Suppressor macrophage treated with lipopolysaccharide for 1 hour (primary cell): ENCODE measurements at regions not wholly inside any gene's neighbourhood (a gene's known extent, or its start where the extent isn't known, plus 50 kb on each side); places are given as distances from the start of the nearest gene placed in this dataset.
"Not testable (repeated sequence)": the region's sequence is repeated elsewhere in the genome, so short reads cannot be mapped to it uniquely, and the experiment has no call there.

Experiments used
- DNase-seq, 3 donors: peaks; one replicate each; pipeline ENCODE4 v3.0.0-alpha.2; 2020 to 2022

DNA sequence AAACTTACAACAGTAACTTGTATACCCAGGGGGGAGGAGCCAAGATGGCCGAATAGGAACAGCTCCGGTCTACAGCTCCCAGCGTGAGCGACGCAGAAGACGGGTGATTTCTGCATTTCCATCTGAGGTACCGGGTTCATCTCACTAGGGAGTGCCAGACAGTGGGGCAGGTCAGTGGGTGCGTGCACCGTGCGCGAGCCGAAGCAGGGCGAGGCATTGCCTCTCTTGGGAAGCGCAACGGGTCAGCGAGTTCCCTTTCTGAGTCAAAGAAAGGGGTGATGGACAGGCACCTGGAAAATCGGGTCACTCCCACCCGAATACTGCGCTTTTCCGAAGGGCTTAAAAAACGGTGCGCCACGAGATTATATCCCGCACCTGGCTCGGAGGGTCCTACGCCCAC lies 278.8 kb downstream of the FAM47B start:
- not testable (repeated sequence) for DNase-seq

DNA sequence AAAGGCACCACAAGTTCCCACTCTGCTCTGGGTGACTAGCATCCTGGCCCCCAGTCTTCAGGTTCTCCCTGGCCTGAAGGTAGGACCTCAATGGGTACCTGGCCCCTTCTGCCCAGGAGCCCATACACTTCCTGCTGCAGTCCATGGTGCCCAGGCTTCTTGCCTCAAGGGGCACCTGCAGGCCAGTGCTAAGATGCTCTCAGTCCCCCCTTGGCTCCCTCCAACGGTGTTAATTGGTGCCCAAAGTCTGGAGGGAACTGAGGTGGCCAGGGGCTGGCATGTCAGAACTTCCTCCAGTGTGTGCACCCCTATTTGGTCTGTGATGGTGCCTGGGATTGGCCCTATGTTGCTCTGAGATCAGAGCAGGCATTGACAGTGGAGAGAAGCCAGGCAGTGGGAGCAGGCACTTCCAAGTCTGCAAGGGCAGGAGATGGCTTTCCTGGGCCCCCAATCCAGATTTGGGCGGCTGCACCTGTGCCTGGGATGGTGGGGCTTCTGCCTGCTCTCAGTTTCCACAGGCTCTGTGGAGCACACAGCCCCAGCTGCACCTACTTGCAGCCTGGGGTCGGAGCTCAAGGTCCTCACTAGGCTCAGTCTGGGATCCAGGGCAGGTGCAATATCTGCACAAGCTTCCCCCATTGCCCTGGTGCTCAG lies 301.6 kb downstream of the FAM47B start:
- no peak for DNase-seq

DNA sequence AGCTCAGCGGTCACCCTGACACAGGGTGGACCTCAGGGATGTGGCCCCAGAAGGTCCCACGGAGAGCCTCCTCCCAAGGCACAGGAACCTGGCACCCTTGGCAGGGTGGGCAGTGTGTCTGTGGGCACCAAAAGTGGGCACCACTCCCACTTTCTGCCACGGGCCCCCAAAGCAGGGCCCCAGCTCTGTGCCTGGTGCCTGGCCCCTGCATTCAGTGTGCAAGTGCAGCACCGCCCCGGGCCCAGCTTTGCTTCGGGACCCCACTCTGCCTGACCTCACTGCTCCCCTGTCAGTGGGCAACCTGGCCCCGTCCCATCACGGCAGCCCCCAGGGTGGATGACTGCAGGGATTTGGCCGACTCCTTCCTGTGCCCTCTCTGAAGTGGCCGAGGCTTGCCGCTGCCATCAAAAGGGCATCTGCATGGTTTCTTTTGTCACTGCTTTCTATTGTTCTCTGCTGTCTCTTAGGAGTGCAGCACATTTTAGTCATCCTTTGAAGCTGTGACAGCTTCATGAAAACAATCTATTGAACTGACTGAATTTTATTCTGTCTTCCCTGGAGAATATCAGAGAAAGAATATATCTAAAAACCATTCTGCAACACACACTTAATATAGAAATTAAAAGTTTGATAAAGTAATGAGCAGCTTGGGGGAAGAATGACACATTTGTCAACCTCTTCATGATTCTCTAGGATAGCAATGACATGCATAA lies 302.4 kb downstream of the FAM47B start:
- no peak for DNase-seq

GRCh38 chrX:35251226-35251625 lies 308.6 kb downstream of the FAM47B start:
- DNase-seq, result no peak

GRCh38 chrX:35276115-35276514 lies 333.5 kb downstream of the FAM47B start:
- no peak for DNase-seq

GRCh38 chrX:35285289-35285962 lies 342.8 kb downstream of the FAM47B start:
- no peak for DNase-seq

DNA sequence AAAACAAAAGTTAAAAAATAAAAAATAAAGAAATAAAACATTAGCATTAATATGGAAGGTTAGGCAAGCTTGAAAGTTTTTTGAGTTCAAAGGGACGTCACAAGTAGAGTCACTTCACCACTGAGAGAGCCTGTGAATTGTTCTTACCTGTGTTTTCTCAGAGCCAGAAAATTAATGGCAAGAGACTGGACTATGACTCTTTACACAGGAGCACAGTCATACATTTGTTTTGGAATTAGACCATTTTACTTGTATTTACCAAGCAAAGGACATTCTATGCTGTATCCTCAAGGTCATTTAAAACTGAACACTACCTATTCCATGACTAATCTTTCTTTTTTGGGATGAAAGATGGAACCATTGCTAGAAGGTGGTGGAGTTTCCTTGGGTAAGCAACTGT lies 346.1 kb downstream of the FAM47B start:
- DNase-seq, result no peak

- DNase-seq, result no peak
Observed at GRCh38 chrX:35289952-35290351, 347.4 kb downstream of the FAM47B start.

GRCh38 chrX:35291013-35291412 lies 348.4 kb downstream of the FAM47B start:
- DNase-seq, result no peak

GRCh38 chrX:35292522-35292921 lies 349.9 kb downstream of the FAM47B start:
- DNase-seq, result no peak

GRCh38 chrX:35305037-35305436 lies 362.4 kb downstream of the FAM47B start:
- DNase-seq, result not testable (repeated sequence)

GRCh38 chrX:35339796-35340195 lies 397.2 kb downstream of the FAM47B start:
- no peak for DNase-seq

GRCh38 chrX:35340465-35340864 lies 397.9 kb downstream of the FAM47B start:
- no peak for DNase-seq

DNA sequence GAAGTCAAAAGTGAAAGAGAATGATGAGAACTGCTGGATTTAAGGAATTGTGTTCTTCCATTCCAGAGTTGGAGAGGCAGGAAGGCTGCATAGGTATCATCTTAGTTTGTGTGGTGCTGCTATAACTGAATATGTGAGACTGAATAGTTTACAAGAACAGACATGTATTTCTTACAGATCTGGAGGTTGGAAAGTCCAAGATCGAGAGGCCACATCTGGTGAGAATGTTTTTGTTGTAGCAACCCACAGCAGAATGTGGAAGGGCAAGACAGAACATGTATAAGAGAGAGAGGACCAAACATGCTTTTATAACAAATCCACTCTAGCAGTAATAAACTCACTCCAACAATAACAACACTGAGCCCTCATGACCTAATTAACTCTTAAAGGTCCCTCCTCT lies 408.6 kb downstream of the FAM47B start:
- no peak for DNase-seq

DNA sequence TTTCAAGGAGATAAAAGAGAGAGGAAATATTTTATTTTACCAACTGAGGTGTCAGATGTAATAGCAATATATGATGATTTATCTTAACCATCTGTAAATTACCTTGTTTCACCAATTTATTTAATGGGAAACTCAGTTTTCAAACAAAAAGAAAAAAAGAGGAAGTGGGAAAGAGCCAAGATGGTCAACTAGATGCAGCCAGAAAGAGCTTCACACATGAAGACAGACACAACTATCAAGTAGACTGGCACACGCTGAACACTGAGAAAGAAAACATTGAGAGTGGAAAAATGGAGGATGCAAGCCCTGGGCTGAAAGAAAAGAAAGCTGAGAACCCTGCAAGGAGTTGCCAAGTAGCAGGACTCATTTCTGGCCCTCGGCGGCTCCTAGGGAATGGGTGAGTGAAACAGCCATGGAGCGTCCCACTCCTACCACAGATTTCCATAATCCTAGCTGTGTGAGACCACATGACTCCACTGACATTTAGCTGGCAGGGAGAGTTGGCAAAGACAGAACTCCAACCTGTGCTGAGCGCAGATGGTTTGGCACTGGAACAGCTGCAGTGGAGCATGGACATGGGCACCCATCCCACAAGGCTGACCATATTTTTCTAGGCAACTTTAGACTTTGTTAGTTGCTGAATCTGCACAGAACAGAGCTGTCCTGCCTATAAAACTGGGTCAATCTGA lies 409.3 kb downstream of the FAM47B start:
- no peak for DNase-seq

DNA sequence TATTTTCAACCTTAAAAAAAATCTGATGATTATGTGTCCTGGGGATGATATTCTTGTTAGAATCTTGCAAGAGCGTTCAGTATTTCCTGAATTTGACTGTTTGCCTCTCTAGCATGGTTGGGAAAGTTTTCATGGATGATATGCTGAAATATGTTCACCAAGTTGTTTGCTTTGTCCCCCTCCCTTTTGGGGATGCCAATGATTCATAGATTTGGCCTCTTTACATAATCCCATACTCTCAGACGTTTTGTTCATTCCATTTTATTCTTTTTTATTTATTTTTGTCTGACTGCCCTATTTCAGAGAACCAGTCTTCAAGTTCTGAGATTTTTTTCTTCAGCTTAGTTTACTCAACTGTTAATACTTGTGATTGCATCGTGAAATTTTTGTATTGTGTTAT lies 415.1 kb downstream of the FAM47B start:
- no peak for DNase-seq

DNA sequence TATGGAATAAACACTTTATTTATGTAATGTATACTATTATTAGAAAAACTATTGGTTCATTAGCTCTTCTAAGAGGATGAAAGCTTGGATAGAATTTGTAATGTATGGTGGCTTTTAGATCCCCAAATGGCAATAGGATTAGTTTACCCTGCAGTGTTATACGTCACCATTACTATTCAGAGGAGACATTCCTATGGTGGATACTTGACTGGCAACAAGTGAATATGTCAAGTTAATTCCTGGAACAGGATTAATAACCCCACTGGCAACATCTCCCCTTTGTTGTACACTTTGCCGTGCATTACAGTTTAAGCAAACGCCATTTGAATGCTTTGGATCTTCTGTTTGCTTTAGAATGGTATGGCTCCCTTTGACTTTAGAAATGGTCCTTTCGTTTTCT lies 420.3 kb downstream of the FAM47B start:
- no peak for DNase-seq

DNA sequence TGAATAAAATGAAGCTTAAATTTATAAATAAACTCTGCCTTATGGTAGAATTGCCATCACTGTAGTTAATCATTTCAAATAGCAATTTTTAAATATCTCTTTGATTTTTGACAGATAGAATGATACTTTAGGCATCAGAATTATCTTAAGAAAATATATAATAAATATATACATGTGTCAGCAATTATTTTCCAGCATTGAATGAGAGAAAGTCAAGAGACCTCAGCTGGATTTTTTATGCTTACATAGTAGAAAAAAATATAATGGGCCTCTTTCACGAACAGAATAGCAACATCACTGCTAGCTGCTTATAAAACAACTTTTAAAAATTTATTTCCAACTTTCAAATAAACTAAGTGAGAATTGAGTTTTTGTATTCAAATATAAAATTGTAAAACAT lies 424.0 kb upstream of the MAGEB16 start:
- DNase-seq, result no peak

DNA sequence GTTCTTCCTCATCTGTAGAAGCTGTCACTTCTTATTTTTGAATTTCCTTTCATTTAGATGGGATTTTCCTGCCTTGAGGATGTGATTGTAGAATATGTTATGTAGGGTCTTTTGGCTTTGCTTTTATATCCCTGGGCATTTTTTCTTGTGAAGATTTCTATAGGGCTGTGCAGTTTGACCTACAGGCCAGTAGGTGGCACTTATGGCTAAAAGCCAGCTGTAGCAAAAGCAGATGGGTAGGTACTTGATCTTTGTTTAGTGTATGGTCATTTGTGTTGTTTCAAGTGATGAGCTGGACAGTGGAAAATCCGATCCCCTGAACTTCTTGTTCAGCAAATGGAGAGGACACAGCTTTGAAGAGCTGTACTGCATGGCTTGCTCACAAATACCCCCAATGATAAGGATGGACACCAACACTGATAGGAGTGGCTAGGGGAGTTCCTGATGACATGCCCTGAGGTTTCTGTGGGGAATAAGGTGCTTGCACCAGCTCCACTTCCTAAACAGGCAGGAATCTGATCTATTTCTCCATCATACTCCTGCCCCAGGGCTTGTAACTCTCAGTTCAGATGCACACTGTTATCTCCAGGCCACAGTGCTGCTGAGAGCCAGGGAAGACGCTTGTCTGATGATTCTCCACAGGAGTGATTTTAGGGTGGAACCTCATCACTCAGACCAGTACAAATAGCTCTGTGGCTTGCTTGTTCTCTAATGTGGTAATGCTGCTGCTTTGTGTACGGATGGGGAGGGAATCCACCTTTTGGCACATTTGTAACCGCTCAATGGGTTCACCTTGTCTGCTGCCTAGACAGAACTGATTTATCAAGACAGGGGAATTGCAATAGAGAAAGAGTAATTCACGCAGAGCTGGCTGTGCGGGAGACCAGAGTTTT lies 417.1 kb upstream of the MAGEB16 start:
- peak; percentile 17 to 20 (median 19) for DNase-seq

- not testable (repeated sequence) for DNase-seq
Observed at GRCh38 chrX:35381709-35382108, 416.4 kb upstream of the MAGEB16 start.

- DNase-seq, result no peak
Observed at GRCh38 chrX:35382966-35383365, 415.2 kb upstream of the MAGEB16 start.

DNA sequence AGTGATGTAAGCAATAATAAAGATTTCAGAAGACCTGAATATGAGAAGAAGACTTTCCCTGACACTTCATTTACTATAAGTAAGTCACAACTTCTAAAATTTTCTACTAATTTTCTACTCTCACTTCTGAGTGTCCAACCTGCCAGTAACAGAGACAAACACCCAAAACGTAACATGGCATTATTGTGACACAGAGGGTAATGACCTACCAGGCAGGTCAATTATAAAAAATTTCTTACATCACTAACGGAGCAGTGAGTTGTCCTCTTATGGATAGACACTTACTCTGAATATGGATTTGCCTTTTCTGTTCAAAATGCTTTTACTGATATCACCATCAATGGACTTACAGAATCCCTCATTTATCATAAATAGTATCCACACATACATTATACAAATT lies 405.9 kb upstream of the MAGEB16 start:
- no peak for DNase-seq

GRCh38 chrX:35406386-35406785 lies 391.8 kb upstream of the MAGEB16 start:
- DNase-seq, result no peak
